ENCODE measurements at regions not wholly inside any gene's neighbourhood (a gene's known extent, or its start where the extent isn't known, plus 50 kb on each side); places are given as distances from the start of the nearest gene placed in this dataset.
A peak's percentile ranks its signal among the peaks of the same experiment; 100 is the strongest.

- TF ChIP-seq CTCF (IDR thresholded peaks at IDR 0.05), result peak; percentile 86
- TF ChIP-seq EZH2 (IDR thresholded peaks at IDR 0.05; ENCODE audit: borderline replicate concordance, insufficient read depth, low read depth, low read length, poor library complexity, severe bottlenecking), result no peak
- Mint-ChIP-seq H3K27ac (no peak overlapping the region), H3K4me3 (no peak overlapping the region), H3K27me3 (peaks cover 14% of the 10 kb centered on the region), H3K4me1 (peaks cover 1% of the 10 kb centered on the region), H3K9me3 (ENCODE audit: insufficient read depth) (no peaks in the 10 kb centered on the region)
- Histone ChIP-seq H3K36me3 (replicated peaks in 1 of 2; ENCODE audit: control extremely low read depth in 1 of 2, control insufficient read depth in 1 of 2, extremely low read depth in 1 of 2, insufficient read depth in 2 of 2, low read length in 1 of 2) (no peaks in the 10 kb centered on the region), H2AFZ (ENCODE audit: insufficient read depth, low read depth, low read length, poor library complexity, severe bottlenecking) (no peak overlapping the region), H3K4me2 (replicated peaks; ENCODE audit: low read depth, low read length, poor library complexity, severe bottlenecking) (no peak overlapping the region), H3K27ac (ENCODE audit: low read length in 2 of 2) (no peak overlapping the region), H4K20me1 (ENCODE audit: control insufficient read depth, insufficient read depth, low read length, poor library complexity, severe bottlenecking) (no peaks in the 10 kb centered on the region), H3K9me3 (ENCODE audit: control extremely low read depth in 1 of 3, control insufficient read depth in 2 of 3, insufficient read depth in 1 of 3, low read length in 2 of 3) (no peaks in the 10 kb centered on the region), H3K9ac (ENCODE audit: low read length) (no peak overlapping the region), H3K4me3 (ENCODE audit: control extremely low read depth in 1 of 5, extremely low read depth in 1 of 5, insufficient read depth in 1 of 5, low read depth in 2 of 5, low read length in 4 of 5) (no peak overlapping the region), H3K79me2 (ENCODE audit: control insufficient read depth, insufficient read depth, low read length) (no peaks in the 10 kb centered on the region), H3K4me1 (ENCODE audit: control insufficient read depth in 2 of 2, insufficient read depth in 2 of 2, low read length in 2 of 2) (no peaks in the 10 kb centered on the region), H3K27me3 (replicated peaks in 1 of 4; ENCODE audit: control extremely low read depth in 1 of 4, control insufficient read depth in 3 of 4, insufficient read depth in 4 of 4, low read length in 3 of 4) (peaks cover 0 to 7% (median 0%) of the 10 kb centered on the region in 4 experiments)
- DNase-seq (peak; percentile 77), ATAC-seq (ENCODE audit: low read depth) (peak; percentile 78)
- 2% methylated on average over 6 of the region's 7 CpGs for WGBS (ENCODE audit: insufficient coverage)
- ChIA-PET POLR2A (no interaction called here), CTCF (interaction anchor here (0.6 to 12.9 kb wide), 20 partner anchors 9 to 218 kb away, joined by 3 to 324 read pairs (median 4); no protein-coding TSS in a partner anchor)
- intact Hi-C loops (cut with micrococcal nuclease), result loop anchor here (1.0 kb wide), 2 partner anchors 124 to 189 kb away; partner anchors contain the start of gene PRDM4
Observed at GRCh38 chr12:107884769-107885694, 110.5 kb downstream of the ASCL4 start.

- CTCF ChIA-PET, result interaction anchor here (12.9 kb wide), 1 partner anchor 213 kb away, joined by 324 read pairs; no protein-coding TSS in a partner anchor
Observed at GRCh38 chr12:107888789-107889188, 114.3 kb downstream of the ASCL4 start.

More at GRCh38 chr12:107888789-107889188, 114.3 kb downstream of the ASCL4 start:
- no peak overlapping the region for H3K4me2 ChIP-seq (replicated peaks; ENCODE audit: low read depth, low read length, poor library complexity, severe bottlenecking)
- TF ChIP-seq CTCF (IDR thresholded peaks at IDR 0.05) (no peak), EZH2 (IDR thresholded peaks at IDR 0.05; ENCODE audit: borderline replicate concordance, insufficient read depth, low read depth, low read length, poor library complexity, severe bottlenecking) (no peak)
- 100% methylated on average over 1 of the region's 4 CpGs for WGBS (ENCODE audit: insufficient coverage)
- peaks cover 0 to 2% (median 0%) of the 10 kb centered on the region in 4 experiments for H3K27me3 ChIP-seq (replicated peaks in 1 of 4; ENCODE audit: control extremely low read depth in 1 of 4, control insufficient read depth in 3 of 4, insufficient read depth in 4 of 4, low read length in 3 of 4)
- Mint-ChIP-seq H3K27me3 (peaks cover 12% of the 10 kb centered on the region), H3K4me3 (no peak overlapping the region), H3K9me3 (ENCODE audit: insufficient read depth) (no peaks in the 10 kb centered on the region), H3K27ac (no peak overlapping the region), H3K4me1 (peaks cover 1% of the 10 kb centered on the region)
- no peak overlapping the region for H3K9ac ChIP-seq (ENCODE audit: low read length)
- no peaks in the 10 kb centered on the region for H4K20me1 ChIP-seq (ENCODE audit: control insufficient read depth, insufficient read depth, low read length, poor library complexity, severe bottlenecking)
- H3K4me1 ChIP-seq (ENCODE audit: control insufficient read depth in 2 of 2, insufficient read depth in 2 of 2, low read length in 2 of 2), result no peaks in the 10 kb centered on the region
- no peak overlapping the region for H3K27ac ChIP-seq (ENCODE audit: low read length in 2 of 2)
- DNase-seq (no peak), ATAC-seq (ENCODE audit: low read depth) (no peak)
- POLR2A ChIA-PET, result no interaction called here
- no peak overlapping the region for H2AFZ ChIP-seq (ENCODE audit: insufficient read depth, low read depth, low read length, poor library complexity, severe bottlenecking)
- H3K79me2 ChIP-seq (ENCODE audit: control insufficient read depth, insufficient read depth, low read length), result no peaks in the 10 kb centered on the region
- H3K4me3 ChIP-seq (ENCODE audit: control extremely low read depth in 1 of 5, extremely low read depth in 1 of 5, insufficient read depth in 1 of 5, low read depth in 2 of 5, low read length in 4 of 5), result no peak overlapping the region
- no peaks in the 10 kb centered on the region for H3K36me3 ChIP-seq (replicated peaks in 1 of 2; ENCODE audit: control extremely low read depth in 1 of 2, control insufficient read depth in 1 of 2, extremely low read depth in 1 of 2, insufficient read depth in 2 of 2, low read length in 1 of 2)
- H3K9me3 ChIP-seq (ENCODE audit: control extremely low read depth in 1 of 3, control insufficient read depth in 2 of 3, insufficient read depth in 1 of 3, low read length in 2 of 3), result no peaks in the 10 kb centered on the region
- intact Hi-C loops (cut with micrococcal nuclease), result no loop called here
